GM13977 (cell line): ENCODE measurements at regions not wholly inside any gene's neighbourhood (a gene's known extent, or its start where the extent isn't known, plus 50 kb on each side); places are given as distances from the start of the nearest gene placed in this dataset.

Experiments
- DNase-seq: peaks from one replicate; pipeline ENCODE4 v3.0.0; 2012; ENCODE audit warnings: low spot score
- in situ Hi-C: fragments of 300-500 bp; cut with MboI; formaldehyde crosslinking; loops from one replicate; pipeline ENCODE4 v1.12.0; 2022; ENCODE audit warnings: low sequenced_read_pairs, low pct_unique_long_range_greater_than_20kb, mixed read lengths, inconsistent platforms; ENCODE audit not compliant: unreplicated experiment
- TF ChIP-seq, protein P1 (sequence below): IDR thresholded peaks from 2 replicates; pipeline ENCODE4 v1.5.1; 2012; ENCODE audit warnings: mild to moderate bottlenecking, control low read depth; ENCODE audit not compliant: insufficient read depth; ENCODE audit errors: extremely low read depth, missing control alignments

- in situ Hi-C loops: no loop called here
- TF ChIP-seq, protein P1, sequence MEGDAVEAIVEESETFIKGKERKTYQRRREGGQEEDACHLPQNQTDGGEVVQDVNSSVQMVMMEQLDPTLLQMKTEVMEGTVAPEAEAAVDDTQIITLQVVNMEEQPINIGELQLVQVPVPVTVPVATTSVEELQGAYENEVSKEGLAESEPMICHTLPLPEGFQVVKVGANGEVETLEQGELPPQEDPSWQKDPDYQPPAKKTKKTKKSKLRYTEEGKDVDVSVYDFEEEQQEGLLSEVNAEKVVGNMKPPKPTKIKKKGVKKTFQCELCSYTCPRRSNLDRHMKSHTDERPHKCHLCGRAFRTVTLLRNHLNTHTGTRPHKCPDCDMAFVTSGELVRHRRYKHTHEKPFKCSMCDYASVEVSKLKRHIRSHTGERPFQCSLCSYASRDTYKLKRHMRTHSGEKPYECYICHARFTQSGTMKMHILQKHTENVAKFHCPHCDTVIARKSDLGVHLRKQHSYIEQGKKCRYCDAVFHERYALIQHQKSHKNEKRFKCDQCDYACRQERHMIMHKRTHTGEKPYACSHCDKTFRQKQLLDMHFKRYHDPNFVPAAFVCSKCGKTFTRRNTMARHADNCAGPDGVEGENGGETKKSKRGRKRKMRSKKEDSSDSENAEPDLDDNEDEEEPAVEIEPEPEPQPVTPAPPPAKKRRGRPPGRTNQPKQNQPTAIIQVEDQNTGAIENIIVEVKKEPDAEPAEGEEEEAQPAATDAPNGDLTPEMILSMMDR: no peak
- no peak for DNase-seq
Measured at GRCh38 chr4:125891597-125892258, 577.0 kb downstream of the FAT4 start.

DNA sequence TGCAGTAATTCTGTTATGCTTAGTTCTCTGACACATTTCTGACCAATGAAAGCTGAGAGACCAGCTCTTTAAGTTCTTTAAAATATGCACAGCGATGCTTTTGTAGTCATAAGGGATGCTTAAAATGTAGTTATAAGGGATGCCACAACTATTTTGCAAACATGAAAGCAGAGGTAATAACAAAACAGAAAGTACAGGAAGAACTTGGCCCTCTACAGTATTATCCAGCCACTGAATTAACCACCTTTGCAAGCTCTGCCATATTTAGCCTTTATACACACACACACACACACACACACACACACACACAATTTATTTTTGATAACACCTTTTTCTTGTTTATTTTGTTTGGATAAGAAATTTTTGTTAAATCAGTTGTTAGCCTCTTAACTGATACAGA, 590.0 kb downstream of the FAT4 start:
- TF ChIP-seq, protein P1: no peak
- DNase-seq: no peak
- in situ Hi-C loops: no loop called here

DNA sequence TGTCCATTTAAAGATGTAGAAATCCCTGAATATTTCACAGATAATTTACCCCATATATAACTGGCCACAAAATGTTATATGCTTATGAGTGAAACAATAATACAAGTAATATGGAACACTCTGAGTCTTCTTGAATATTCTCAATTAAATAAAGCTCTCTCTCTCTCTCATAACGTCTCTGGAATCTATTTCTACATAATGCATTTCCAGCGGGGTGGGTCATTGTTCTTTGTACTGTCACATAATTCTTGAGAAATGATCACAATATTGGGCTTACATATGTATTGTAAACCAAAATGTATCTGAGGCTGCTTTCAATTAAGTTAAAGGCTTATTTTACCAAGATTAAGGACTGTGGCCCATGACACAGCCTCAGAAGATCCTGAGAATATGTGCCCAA, 596.3 kb downstream of the FAT4 start:
- in situ Hi-C loops: no loop called here
- no peak for DNase-seq
- TF ChIP-seq, protein P1: no peak

DNA sequence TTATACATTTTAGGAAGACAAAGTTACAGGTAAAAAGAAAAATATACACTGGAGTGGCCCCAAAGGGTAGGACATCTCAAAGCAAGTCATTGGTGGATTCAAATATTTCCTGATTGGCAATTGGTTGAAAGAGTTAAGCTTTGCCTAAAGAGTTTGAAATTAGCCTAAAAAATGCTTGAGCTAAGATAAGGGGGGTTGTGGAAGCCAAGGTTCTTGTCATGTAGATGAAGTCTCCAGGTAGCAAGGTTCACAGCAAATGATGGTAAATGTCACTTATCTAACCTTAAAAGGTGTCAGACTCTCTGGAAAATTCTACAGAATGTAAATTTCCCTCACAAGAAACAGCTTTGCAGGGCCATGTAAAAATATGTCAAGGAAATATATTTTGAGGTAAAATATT, 596.7 kb downstream of the FAT4 start:
- in situ Hi-C loops: no loop called here
- no peak for DNase-seq
- TF ChIP-seq, protein P1: no peak

DNA sequence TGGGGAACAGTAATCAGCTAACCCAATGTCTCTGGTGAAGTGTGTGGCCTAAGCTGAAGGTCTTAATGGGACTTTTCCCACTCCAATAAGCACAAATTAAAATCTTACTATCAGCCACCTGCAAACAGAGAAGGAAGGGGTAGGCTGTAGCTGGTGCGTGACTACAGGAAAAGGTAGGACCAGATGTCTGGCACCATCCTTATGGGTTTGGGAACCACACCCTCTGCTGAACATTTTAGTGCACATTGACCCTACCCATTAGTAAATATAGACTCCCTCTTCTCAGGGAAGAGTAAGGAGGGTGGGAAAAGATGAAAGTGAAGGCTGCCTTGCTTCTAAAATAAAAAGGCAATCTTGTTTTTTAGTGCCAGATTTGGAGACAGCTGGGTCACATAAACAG, 602.8 kb downstream of the FAT4 start:
- TF ChIP-seq, protein P1: no peak
- DNase-seq: no peak
- in situ Hi-C loops: no loop called here

GRCh38 chr4:125928652-125929051, 613.9 kb downstream of the FAT4 start:
- no peak for DNase-seq
- in situ Hi-C loops: no loop called here
- TF ChIP-seq, protein P1: no peak
